SK-N-SH treated with all-trans-retinoic acid at 6 μM for 48 hours (cell line): ENCODE measurements at regions not wholly inside any gene's neighbourhood (a gene's known extent, or its start where the extent isn't known, plus 50 kb on each side); places are given as distances from the start of the nearest gene placed in this dataset.

Source experiments
- ARNTL ChIP-seq: fragments of 450-650 bp; formaldehyde crosslinking; IDR thresholded peaks from 2 replicates; pipeline ENCODE4 v1.5.0; 2020; ENCODE audit warnings: low read depth, mild to moderate bottlenecking, moderate library complexity, borderline replicate concordance
- GLIS3 ChIP-seq: fragments of 250-450 bp; sonication (Bioruptor Pico); IDR thresholded peaks from 2 replicates; pipeline ENCODE4 v1.5.0; 2020; ENCODE audit warnings: mild to moderate bottlenecking, moderate library complexity
- OSR1 ChIP-seq: fragments of 250-450 bp; sonication (Bioruptor Pico); IDR thresholded peaks from 2 replicates; pipeline ENCODE4 v1.8.0; 2022; ENCODE audit warnings: moderate library complexity, mild to moderate bottlenecking, inconsistent platforms
- PPARA ChIP-seq: fragments of 250-450 bp; sonication (Bioruptor Pico); IDR thresholded peaks from 2 replicates; pipeline ENCODE4 v1.5.0; 2020; ENCODE audit warnings: mild to moderate bottlenecking, borderline replicate concordance
- TCF4 ChIP-seq: fragments of 250-450 bp; sonication (Bioruptor Pico); IDR thresholded peaks from 2 replicates; pipeline ENCODE4 v1.8.0; 2021; ENCODE audit warnings: mild to moderate bottlenecking, moderate library complexity, borderline replicate concordance
- ZC3H10 ChIP-seq: fragments of 250-450 bp; sonication (Bioruptor Pico); IDR thresholded peaks from 2 replicates; pipeline ENCODE4 v1.5.1; 2021; ENCODE audit warnings: mild to moderate bottlenecking, moderate library complexity
- ZFP3 ChIP-seq: fragments of 250-450 bp; sonication (Bioruptor Pico); IDR thresholded peaks from 2 replicates; pipeline ENCODE4 v1.5.0; 2020; ENCODE audit warnings: mild to moderate bottlenecking, moderate library complexity
- ZNF565 ChIP-seq: fragments of 450-650 bp; formaldehyde crosslinking; conservative IDR thresholded peaks from 2 replicates; pipeline ENCODE4 v1.5.0; 2020; ENCODE audit warnings: low read depth, mild to moderate bottlenecking, moderate library complexity
- ZNF70 ChIP-seq: fragments of 450-650 bp; formaldehyde crosslinking; IDR thresholded peaks from 2 replicates; pipeline ENCODE4 v1.5.0; 2020; ENCODE audit warnings: mild to moderate bottlenecking, moderate library complexity
- ZNF8 ChIP-seq: fragments of 450-650 bp; formaldehyde crosslinking; IDR thresholded peaks from 2 replicates; pipeline ENCODE4 v1.5.0; 2020; ENCODE audit warnings: mild to moderate bottlenecking, moderate library complexity
- TF ChIP-seq, protein P1 (sequence below): fragments of 250-450 bp; sonication (Bioruptor Pico); IDR thresholded peaks from 2 replicates; pipeline ENCODE4 v1.8.0; 2021; ENCODE audit warnings: low read depth, mild to moderate bottlenecking, moderate library complexity, borderline replicate concordance
- TF ChIP-seq, protein P2 (sequence below): fragments of 250-450 bp; sonication (Bioruptor Pico); IDR thresholded peaks from 2 replicates; pipeline ENCODE4 v1.5.1; 2020; ENCODE audit warnings: low read depth, mild to moderate bottlenecking, moderate library complexity

- TF ChIP-seq, protein P1, sequence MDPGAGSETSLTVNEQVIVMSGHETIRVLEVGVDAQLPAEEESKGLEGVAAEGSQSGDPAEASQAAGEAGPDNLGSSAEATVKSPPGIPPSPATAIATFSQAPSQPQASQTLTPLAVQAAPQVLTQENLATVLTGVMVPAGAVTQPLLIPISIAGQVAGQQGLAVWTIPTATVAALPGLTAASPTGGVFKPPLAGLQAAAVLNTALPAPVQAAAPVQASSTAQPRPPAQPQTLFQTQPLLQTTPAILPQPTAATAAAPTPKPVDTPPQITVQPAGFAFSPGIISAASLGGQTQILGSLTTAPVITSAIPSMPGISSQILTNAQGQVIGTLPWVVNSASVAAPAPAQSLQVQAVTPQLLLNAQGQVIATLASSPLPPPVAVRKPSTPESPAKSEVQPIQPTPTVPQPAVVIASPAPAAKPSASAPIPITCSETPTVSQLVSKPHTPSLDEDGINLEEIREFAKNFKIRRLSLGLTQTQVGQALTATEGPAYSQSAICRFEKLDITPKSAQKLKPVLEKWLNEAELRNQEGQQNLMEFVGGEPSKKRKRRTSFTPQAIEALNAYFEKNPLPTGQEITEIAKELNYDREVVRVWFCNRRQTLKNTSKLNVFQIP (CRISPR knock-in tag): no peak
- TF ChIP-seq PPARA (CRISPR knock-in tag) (no peak), ZNF565 (CRISPR knock-in tag) (no peak), ZNF8 (no peak), ZFP3 (no peak), ZNF70 (CRISPR knock-in tag) (no peak), TCF4 (no peak), ZC3H10 (CRISPR knock-in tag) (no peak), ARNTL (CRISPR knock-in tag) (no peak), OSR1 (CRISPR knock-in tag) (no peak), GLIS3 (no peak)
- TF ChIP-seq, protein P2, sequence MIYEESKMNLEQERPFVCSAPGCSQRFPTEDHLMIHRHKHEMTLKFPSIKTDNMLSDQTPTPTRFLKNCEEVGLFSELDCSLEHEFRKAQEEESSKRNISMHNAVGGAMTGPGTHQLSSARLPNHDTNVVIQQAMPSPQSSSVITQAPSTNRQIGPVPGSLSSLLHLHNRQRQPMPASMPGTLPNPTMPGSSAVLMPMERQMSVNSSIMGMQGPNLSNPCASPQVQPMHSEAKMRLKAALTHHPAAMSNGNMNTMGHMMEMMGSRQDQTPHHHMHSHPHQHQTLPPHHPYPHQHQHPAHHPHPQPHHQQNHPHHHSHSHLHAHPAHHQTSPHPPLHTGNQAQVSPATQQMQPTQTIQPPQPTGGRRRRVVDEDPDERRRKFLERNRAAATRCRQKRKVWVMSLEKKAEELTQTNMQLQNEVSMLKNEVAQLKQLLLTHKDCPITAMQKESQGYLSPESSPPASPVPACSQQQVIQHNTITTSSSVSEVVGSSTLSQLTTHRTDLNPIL (CRISPR knock-in tag): no peak
Measured at GRCh38 chr1:229080361-229080760, 190.6 kb upstream of the RAB4A start.
